GM23248 (cell line): ENCODE measurements at regions not wholly inside any gene's neighbourhood (a gene's known extent, or its start where the extent isn't known, plus 50 kb on each side); places are given as distances from the start of the nearest gene placed in this dataset.

ENCODE experiments used
- EZH2 ChIP-seq: fragments of 200-600 bp; sonication (generic); IDR thresholded peaks from 2 replicates; pipeline ENCODE4 v1.6.1; 2018; ENCODE audit warnings: antibody characterized with exemption, mild to moderate bottlenecking; ENCODE audit not compliant: insufficient read depth, poor library complexity, severe bottlenecking
- EZH2phosphoT487 ChIP-seq: fragments of 200-600 bp; sonication (generic); IDR thresholded peaks from 2 replicates; pipeline ENCODE4 v1.6.1; 2018; ENCODE audit warnings: antibody characterized with exemption, moderate library complexity, mild to moderate bottlenecking, low read depth; ENCODE audit not compliant: insufficient read depth

DNA sequence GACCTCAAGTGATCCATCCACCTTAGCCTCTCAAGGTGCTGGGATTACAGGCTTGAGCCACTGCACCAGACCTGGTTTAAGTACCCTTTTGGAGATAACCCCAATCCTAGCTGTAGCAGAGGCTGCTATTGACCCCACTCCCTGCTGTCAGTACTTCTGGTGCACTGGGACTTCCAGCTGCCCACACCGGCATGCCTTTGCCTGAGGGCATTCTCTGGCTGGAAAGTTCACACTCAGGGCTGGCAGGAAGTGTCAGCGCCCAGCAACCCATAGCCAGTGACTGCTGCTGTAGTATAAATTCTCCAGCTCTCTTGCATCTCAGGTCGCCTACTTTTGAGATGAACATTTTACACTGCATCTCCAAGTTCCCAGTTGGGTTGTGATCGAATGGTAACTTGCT is 75.3 kb downstream of the UTRN start:
- TF ChIP-seq EZH2phosphoT487 (no peak), EZH2 (no peak)
